Brain microvascular endothelial cell (primary cell): ENCODE measurements at regions not wholly inside any gene's neighbourhood (a gene's known extent, or its start where the extent isn't known, plus 50 kb on each side); places are given as distances from the start of the nearest gene placed in this dataset.
A peak's percentile ranks its signal among the peaks of the same experiment; 100 is the strongest.

ENCODE experiments used
- DNase-seq: peaks from one replicate; pipeline ENCODE4 v3.0.0-alpha.2; 2020
- H3K27ac ChIP-seq: fragments of 250-450 bp; sonication (Bioruptor Pico); 2 replicates; pipeline ENCODE4 v1.5.1; 2020; ENCODE audit warnings: mild to moderate bottlenecking, moderate library complexity
- H3K27me3 ChIP-seq: fragments of 250-450 bp; sonication (Bioruptor Pico); replicated peaks from 2 replicates; pipeline ENCODE4 v1.5.1; 2020; ENCODE audit warnings: mild to moderate bottlenecking
- H3K36me3 ChIP-seq: fragments of 250-450 bp; sonication (Bioruptor Pico); replicated peaks from 2 replicates; pipeline ENCODE4 v1.5.1; 2020; ENCODE audit warnings: mild to moderate bottlenecking
- H3K4me3 ChIP-seq: 2 replicates; pipeline ENCODE4 v1.5.1; 2011; ENCODE audit warnings: low read depth, mild to moderate bottlenecking, control low read depth, low read length, moderate library complexity
- CTCF ChIP-seq: IDR thresholded peaks from 2 replicates; pipeline ENCODE4 v1.5.1; 2011; ENCODE audit warnings: low read depth, mild to moderate bottlenecking, moderate library complexity, low read length, control low read depth, inconsistent platforms; ENCODE audit errors: missing control alignments
- in situ Hi-C: cut with HindIII; loops from 2 replicates; pipeline ENCODE4 v1.10.0; 2017; ENCODE audit warnings: low sequenced_read_pairs, low pct_ligation_motif_present

DNA sequence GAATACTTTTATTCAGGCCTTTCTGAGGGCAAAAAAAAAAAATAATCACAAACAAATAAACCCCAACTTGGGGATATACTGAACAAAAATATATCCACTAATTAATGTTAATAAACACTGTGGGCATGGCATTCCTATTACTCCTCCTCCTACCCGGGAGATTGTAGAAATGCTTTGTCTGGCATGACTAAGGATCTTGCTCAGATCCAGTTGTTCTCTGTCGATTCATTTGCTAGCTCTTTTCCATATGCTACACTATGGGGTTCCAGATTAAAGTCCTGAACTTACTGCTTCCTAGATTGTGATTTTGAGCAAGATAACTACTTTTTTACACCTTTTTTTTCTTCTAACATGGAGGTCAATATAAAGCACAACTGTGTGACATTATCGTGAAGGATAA lies 102.2 kb upstream of the PRR16 start:
- no peak for TF ChIP-seq CTCF
- in situ Hi-C loops = no loop called here
- no peaks in the 10 kb centered on the region for H3K27me3 ChIP-seq
- H3K4me3 ChIP-seq = no peak overlapping the region
- DNase-seq = no peak
- no peaks in the 10 kb centered on the region for H3K36me3 ChIP-seq
- H3K27ac ChIP-seq = no peak overlapping the region

GRCh38 chr5:120362426-120362825 lies 101.7 kb upstream of the PRR16 start:
- Histone ChIP-seq H3K4me3 (no peak overlapping the region), H3K27me3 (no peaks in the 10 kb centered on the region), H3K27ac (no peak overlapping the region), H3K36me3 (no peaks in the 10 kb centered on the region)
- TF ChIP-seq CTCF = no peak
- DNase-seq = no peak
- in situ Hi-C loops = no loop called here

DNA sequence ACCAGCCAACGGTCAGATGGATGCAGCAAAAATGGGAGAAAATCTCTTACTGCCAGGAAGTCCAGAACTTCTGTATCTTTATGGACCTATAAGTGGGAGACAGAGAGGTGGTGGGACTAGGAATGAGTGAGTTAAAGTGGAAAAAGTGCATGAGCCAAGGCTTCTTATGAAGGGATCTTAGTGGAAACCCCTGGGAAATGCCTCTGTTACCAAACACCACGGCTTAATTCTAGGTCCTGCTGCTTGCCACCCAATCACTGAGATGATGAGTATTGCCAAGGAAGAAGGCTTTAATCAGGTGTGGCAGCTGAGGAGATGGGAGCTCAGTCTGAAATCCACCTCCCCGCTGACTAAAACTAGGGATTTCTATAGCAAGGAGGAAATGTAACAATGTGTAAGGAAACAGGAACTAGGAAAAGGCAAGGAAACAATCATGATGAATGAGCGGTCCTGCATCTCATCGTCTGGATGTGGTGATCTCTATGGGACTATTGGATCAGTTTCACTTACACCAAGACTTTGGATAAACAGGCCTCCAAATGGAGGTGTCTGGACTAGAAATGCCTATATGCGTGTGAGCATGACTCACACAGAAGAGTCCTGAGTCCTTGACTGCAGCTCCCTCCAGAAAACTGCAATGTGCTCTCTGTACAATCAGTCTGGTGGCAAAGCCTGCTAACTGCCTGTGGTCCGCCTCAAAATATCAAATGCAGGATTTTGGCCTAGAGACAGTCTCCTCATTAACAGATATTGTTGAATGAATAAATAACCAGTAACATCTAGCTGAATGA lies 98.2 kb upstream of the PRR16 start:
- Histone ChIP-seq H3K27me3 (no peaks in the 10 kb centered on the region), H3K4me3 (no peak overlapping the region), H3K36me3 (no peaks in the 10 kb centered on the region), H3K27ac (no peak overlapping the region)
- in situ Hi-C loops = no loop called here
- DNase-seq = peak; percentile 49
- no peak for TF ChIP-seq CTCF

DNA sequence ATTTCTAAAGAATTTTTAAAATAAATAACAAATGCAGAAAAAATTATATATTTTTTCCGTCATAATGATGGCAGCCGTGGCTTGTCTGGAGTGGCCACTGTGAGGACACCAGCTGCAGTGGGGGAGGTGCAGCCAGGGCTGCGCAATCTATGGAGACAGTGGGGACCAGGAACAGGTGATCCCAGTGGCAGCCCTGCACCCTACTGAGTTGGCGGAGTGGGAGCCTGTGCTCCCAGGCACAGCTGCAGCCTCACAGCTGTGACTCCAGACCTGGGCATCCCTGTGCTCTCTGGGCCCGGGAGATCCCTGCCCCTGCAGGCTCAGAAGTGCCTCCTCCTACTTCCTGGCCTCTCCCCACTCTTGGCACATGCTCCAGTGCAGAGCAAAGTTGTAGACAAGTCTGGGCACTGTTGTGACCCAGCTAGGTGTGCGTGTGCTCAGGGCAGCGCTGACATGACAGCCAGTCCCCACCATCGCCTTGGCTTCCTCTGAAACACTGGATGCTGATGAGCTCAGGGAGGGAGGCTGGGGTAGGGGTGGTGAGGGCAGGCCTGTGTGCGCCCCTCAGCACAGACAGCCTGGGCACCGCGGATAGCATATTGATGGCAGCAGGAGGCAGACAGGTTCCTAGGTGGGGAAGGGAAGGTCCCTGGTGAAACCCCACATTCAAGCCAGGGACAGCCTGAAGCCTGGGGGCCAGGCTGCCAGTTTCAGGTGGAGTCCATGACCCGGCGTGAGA lies 96.0 kb upstream of the PRR16 start:
- Histone ChIP-seq H3K36me3 (no peaks in the 10 kb centered on the region), H3K27ac (no peak overlapping the region), H3K27me3 (no peaks in the 10 kb centered on the region), H3K4me3 (no peak overlapping the region)
- in situ Hi-C loops = no loop called here
- no peak for TF ChIP-seq CTCF
- no peak for DNase-seq

DNA sequence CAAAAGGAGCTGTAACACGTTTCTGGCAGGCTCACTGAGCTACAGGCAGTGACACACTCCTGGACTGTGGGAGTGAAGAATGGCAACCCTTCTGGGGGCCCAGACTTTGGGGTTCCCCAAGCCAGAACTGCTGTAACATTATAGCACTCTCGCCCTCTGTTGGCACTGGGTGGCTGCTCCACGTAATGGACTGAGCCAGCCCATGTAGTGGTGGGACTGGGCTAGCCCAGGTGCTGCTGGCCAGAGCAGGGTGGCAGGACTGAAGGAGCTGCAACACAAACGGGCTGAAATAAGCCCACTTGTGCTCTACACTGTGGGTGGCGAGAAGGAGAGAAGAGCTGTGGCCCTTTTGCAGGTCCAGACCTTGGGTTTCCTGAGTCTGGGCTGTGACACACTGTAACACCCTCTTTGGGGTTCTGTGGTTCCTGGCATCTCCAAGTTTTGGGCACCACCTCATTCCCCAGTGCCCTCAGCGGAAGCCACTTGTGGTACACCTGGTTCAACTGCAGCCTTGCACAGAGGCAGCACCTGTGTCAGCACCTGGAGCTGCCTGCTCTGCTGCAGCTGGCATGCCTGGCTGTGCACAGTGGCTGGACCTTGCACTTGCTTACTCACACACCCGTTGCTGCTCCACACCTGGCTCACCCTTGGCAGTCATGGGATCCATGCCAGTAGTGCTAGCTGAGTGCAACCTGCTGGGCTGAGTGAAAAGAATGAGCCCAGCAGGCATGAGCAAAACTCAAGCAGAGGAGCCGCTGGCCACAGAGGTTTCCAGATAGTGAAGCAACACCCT lies 95.0 kb upstream of the PRR16 start:
- TF ChIP-seq CTCF = no peak
- no peak overlapping the region for H3K27ac ChIP-seq
- H3K36me3 ChIP-seq = no peaks in the 10 kb centered on the region
- H3K4me3 ChIP-seq = no peak overlapping the region
- H3K27me3 ChIP-seq = no peaks in the 10 kb centered on the region
- in situ Hi-C loops = no loop called here
- no peak for DNase-seq
